DND-41 (cell line): ENCODE measurements at regions not wholly inside any gene's neighbourhood (a gene's known extent, or its start where the extent isn't known, plus 50 kb on each side); places are given as distances from the start of the nearest gene placed in this dataset.

Source experiments
- ATAC-seq: fragments of 200-7000 bp; cut with Tn5 transposase; 3 replicates; pipeline ENCODE4 v1.9.1; 2021; ENCODE audit warnings: low read depth; ENCODE audit not compliant: insufficient read depth
- DNase-seq: peaks from one replicate; pipeline ENCODE4 v3.0.0-alpha.2; 2020
- H2AFZ ChIP-seq: 2 replicates; pipeline ENCODE4 v1.6.0; 2012; ENCODE audit warnings: low read depth, low read length
- H3K27ac ChIP-seq: 2 replicates; pipeline ENCODE4 v1.5.1; 2012; ENCODE audit warnings: low read length, inconsistent platforms
- H3K27me3 ChIP-seq: fragments of 200-600 bp; sonication (generic); 2 replicates; pipeline ENCODE4 v1.6.0; 2012; ENCODE audit warnings: low read length, mild to moderate bottlenecking, inconsistent platforms; ENCODE audit not compliant: insufficient read depth, poor library complexity
- H3K36me3 ChIP-seq: 2 replicates; pipeline ENCODE4 v1.5.1; 2012; ENCODE audit warnings: low read length, inconsistent platforms; ENCODE audit not compliant: insufficient read depth
- H3K4me1 ChIP-seq: 2 replicates; pipeline ENCODE4 v1.5.1; 2012; ENCODE audit warnings: mild to moderate bottlenecking, low read length; ENCODE audit not compliant: insufficient read depth
- H3K4me2 ChIP-seq: 2 replicates; pipeline ENCODE4 v1.6.0; 2012; ENCODE audit warnings: mild to moderate bottlenecking, moderate library complexity, low read length, inconsistent platforms; ENCODE audit not compliant: insufficient read depth
- H3K4me3 ChIP-seq, 2 experiments: fragments of 200-600 bp in 1 of 2; shearing (Covaris generic) in 1 of 2; 2 replicates each; pipeline ENCODE4 v1.5.1; 2012 to 2016; ENCODE audit warnings: inconsistent platforms in 2 of 2, low read length in 2 of 2, mild to moderate bottlenecking in 2 of 2, low read depth in 1 of 2, moderate library complexity in 1 of 2
- H3K79me2 ChIP-seq: 2 replicates; pipeline ENCODE4 v1.6.0; 2012; ENCODE audit warnings: low read length, inconsistent platforms; ENCODE audit not compliant: insufficient read depth
- H3K9ac ChIP-seq: 2 replicates; pipeline ENCODE4 v1.6.0; 2012; ENCODE audit warnings: low read depth, mild to moderate bottlenecking, inconsistent platforms, low read length, moderate library complexity
- H3K9me3 ChIP-seq: 2 replicates; pipeline ENCODE4 v1.5.1; 2012; ENCODE audit warnings: low read length, moderate library complexity, mild to moderate bottlenecking, inconsistent platforms; ENCODE audit not compliant: insufficient read depth, severe bottlenecking
- H4K20me1 ChIP-seq: 2 replicates; pipeline ENCODE4 v1.6.0; 2012; ENCODE audit warnings: low read length; ENCODE audit not compliant: insufficient read depth
- EZH2 ChIP-seq: IDR thresholded peaks from 3 replicates; pipeline ENCODE4 v1.6.1; 2012; ENCODE audit warnings: borderline replicate concordance, low read depth, mild to moderate bottlenecking, moderate library complexity, low read length, inconsistent platforms; ENCODE audit not compliant: severe bottlenecking
- TF ChIP-seq, protein P1 (sequence below): IDR thresholded peaks from 2 replicates; pipeline ENCODE4 v1.5.1; 2012; ENCODE audit warnings: borderline replicate concordance, low read length, moderate library complexity, mild to moderate bottlenecking; ENCODE audit not compliant: poor library complexity, severe bottlenecking; ENCODE audit errors: extremely low read depth

- no peak overlapping the region for H3K9ac ChIP-seq
- no peaks in the 10 kb centered on the region for H3K9me3 ChIP-seq
- no peaks in the 10 kb centered on the region for H3K36me3 ChIP-seq
- no peaks in the 10 kb centered on the region for H3K79me2 ChIP-seq
- no peaks in the 10 kb centered on the region for H3K27me3 ChIP-seq
- H3K4me2 ChIP-seq, result no peak overlapping the region
- H3K4me1 ChIP-seq, result no peaks in the 10 kb centered on the region
- no peaks in the 10 kb centered on the region for H4K20me1 ChIP-seq
- ATAC-seq (no peak), DNase-seq (no peak)
- TF ChIP-seq EZH2, result no peak
- TF ChIP-seq, protein P1, sequence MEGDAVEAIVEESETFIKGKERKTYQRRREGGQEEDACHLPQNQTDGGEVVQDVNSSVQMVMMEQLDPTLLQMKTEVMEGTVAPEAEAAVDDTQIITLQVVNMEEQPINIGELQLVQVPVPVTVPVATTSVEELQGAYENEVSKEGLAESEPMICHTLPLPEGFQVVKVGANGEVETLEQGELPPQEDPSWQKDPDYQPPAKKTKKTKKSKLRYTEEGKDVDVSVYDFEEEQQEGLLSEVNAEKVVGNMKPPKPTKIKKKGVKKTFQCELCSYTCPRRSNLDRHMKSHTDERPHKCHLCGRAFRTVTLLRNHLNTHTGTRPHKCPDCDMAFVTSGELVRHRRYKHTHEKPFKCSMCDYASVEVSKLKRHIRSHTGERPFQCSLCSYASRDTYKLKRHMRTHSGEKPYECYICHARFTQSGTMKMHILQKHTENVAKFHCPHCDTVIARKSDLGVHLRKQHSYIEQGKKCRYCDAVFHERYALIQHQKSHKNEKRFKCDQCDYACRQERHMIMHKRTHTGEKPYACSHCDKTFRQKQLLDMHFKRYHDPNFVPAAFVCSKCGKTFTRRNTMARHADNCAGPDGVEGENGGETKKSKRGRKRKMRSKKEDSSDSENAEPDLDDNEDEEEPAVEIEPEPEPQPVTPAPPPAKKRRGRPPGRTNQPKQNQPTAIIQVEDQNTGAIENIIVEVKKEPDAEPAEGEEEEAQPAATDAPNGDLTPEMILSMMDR, result no peak
- no peak overlapping the region for H3K27ac ChIP-seq
- no peak overlapping the region for H2AFZ ChIP-seq
- H3K4me3 ChIP-seq, result no peak overlapping the region
Measured at GRCh38 chr5:122638581-122638980, 136.3 kb upstream of the SNX2 start.

GRCh38 chr5:122639033-122639432, 135.8 kb upstream of the SNX2 start:
- H2AFZ ChIP-seq, result no peak overlapping the region
- H3K4me1 ChIP-seq, result no peaks in the 10 kb centered on the region
- ATAC-seq (no peak), DNase-seq (no peak)
- no peaks in the 10 kb centered on the region for H3K79me2 ChIP-seq
- H3K4me3 ChIP-seq, result no peak overlapping the region
- no peak overlapping the region for H3K27ac ChIP-seq
- no peak overlapping the region for H3K4me2 ChIP-seq
- no peak overlapping the region for H3K9ac ChIP-seq
- H3K27me3 ChIP-seq, result no peaks in the 10 kb centered on the region
- H4K20me1 ChIP-seq, result no peaks in the 10 kb centered on the region
- no peak for TF ChIP-seq EZH2
- TF ChIP-seq, protein P1, result no peak
- no peaks in the 10 kb centered on the region for H3K36me3 ChIP-seq
- H3K9me3 ChIP-seq, result no peaks in the 10 kb centered on the region

DNA sequence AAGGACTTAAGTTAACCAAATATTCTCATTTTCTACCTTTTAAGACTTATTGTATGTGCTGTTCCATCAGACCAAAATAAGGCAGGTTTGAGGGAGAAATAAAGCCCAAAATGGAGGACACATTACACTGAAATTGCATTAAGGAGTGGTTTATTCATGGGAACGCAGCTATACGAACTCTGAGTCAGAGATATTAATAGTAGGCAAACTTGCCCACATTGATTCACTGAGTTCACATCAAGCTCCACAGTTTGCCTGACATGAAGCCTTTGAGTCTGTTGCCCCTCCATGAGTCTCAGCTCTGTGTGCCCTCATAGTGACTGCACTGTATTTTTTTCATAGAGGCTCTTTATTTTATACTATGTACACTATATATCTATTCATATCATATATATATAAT, 135.0 kb upstream of the SNX2 start:
- DNase-seq, result no peak
- Histone ChIP-seq H3K36me3 (no peaks in the 10 kb centered on the region), H3K9me3 (no peaks in the 10 kb centered on the region), H3K9ac (no peak overlapping the region), H3K4me1 (no peaks in the 10 kb centered on the region), H3K27me3 (no peaks in the 10 kb centered on the region), H3K4me2 (no peak overlapping the region), H4K20me1 (no peaks in the 10 kb centered on the region), H3K27ac (no peak overlapping the region), H3K4me3 (no peak overlapping the region), H2AFZ (no peak overlapping the region), H3K79me2 (no peaks in the 10 kb centered on the region)
- ATAC-seq, result no peak
- TF ChIP-seq EZH2, result no peak
- TF ChIP-seq, protein P1, result no peak

- H2AFZ ChIP-seq, result no peak overlapping the region
- no peaks in the 10 kb centered on the region for H3K9me3 ChIP-seq
- no peak for DNase-seq
- no peaks in the 10 kb centered on the region for H3K79me2 ChIP-seq
- no peaks in the 10 kb centered on the region for H3K27me3 ChIP-seq
- H3K9ac ChIP-seq, result no peak overlapping the region
- H4K20me1 ChIP-seq, result no peaks in the 10 kb centered on the region
- H3K4me3 ChIP-seq, result no peak overlapping the region
- no peak for ATAC-seq
- H3K4me1 ChIP-seq, result no peaks in the 10 kb centered on the region
- TF ChIP-seq, protein P1, result no peak
- no peak for TF ChIP-seq EZH2
- no peak overlapping the region for H3K4me2 ChIP-seq
- H3K27ac ChIP-seq, result no peak overlapping the region
- no peaks in the 10 kb centered on the region for H3K36me3 ChIP-seq
Measured at GRCh38 chr5:122649080-122649479, 125.8 kb upstream of the SNX2 start.
